NCI-H1092 treated with DMSO at 0.1 percent for 48 hours (cell line): ENCODE measurements at regions not wholly inside any gene's neighbourhood (a gene's known extent, or its start where the extent isn't known, plus 50 kb on each side); places are given as distances from the start of the nearest gene placed in this dataset.
"Not testable (repeated sequence)": the region's sequence is repeated elsewhere in the genome, so short reads cannot be mapped to it uniquely, and the experiment has no call there.

ENCODE experiments used
- DNase-seq: peaks from one replicate; lab custom pipeline; 2025; lab: John Stamatoyannopoulos, UW

- DNase-seq: no peak
Measured at GRCh38 chr6:74953708-74954107, 252.1 kb downstream of the COL12A1 start.

GRCh38 chr6:74946961-74947360 is 258.9 kb downstream of the COL12A1 start:
- DNase-seq: no peak

GRCh38 chr6:74942130-74942529 is 263.7 kb downstream of the COL12A1 start:
- DNase-seq: no peak

- DNase-seq: no peak
Measured at GRCh38 chr6:74941424-74941823, 264.4 kb downstream of the COL12A1 start.

- DNase-seq: no peak
Measured at GRCh38 chr6:74939721-74940620, 265.9 kb downstream of the COL12A1 start.

GRCh38 chr6:74939151-74939708 is 266.6 kb downstream of the COL12A1 start:
- no peak for DNase-seq

GRCh38 chr6:74937936-74938335 is 267.9 kb downstream of the COL12A1 start:
- DNase-seq: no peak

GRCh38 chr6:74936886-74937285 is 269.0 kb downstream of the COL12A1 start:
- no peak for DNase-seq

GRCh38 chr6:74932232-74932888 is 273.5 kb downstream of the COL12A1 start:
- DNase-seq: no peak

GRCh38 chr6:74931558-74931957 is 274.3 kb downstream of the COL12A1 start:
- no peak for DNase-seq

GRCh38 chr6:74928203-74928602 is 277.6 kb downstream of the COL12A1 start:
- no peak for DNase-seq

GRCh38 chr6:74927299-74927698 is 278.6 kb downstream of the COL12A1 start:
- no peak for DNase-seq

GRCh38 chr6:74925683-74926082 is 280.2 kb downstream of the COL12A1 start:
- no peak for DNase-seq

GRCh38 chr6:74914888-74915287 is 291.0 kb downstream of the COL12A1 start:
- no peak for DNase-seq

GRCh38 chr6:74912234-74912633 is 293.6 kb downstream of the COL12A1 start:
- DNase-seq: no peak

- DNase-seq: no peak
Measured at GRCh38 chr6:74902846-74903245, 303.0 kb downstream of the COL12A1 start.

- DNase-seq: no peak
Measured at GRCh38 chr6:74902089-74902488, 303.8 kb downstream of the COL12A1 start.

- no peak for DNase-seq
Measured at GRCh38 chr6:74901576-74901975, 304.3 kb downstream of the COL12A1 start.

GRCh38 chr6:74899416-74899815 is 306.4 kb downstream of the COL12A1 start:
- DNase-seq: no peak

- no peak for DNase-seq
Measured at GRCh38 chr6:74892091-74892490, 313.8 kb downstream of the COL12A1 start.

- no peak for DNase-seq
Measured at GRCh38 chr6:74891349-74891831, 314.5 kb downstream of the COL12A1 start.

- DNase-seq: no peak
Measured at GRCh38 chr6:74889635-74890034, 316.2 kb downstream of the COL12A1 start.

GRCh38 chr6:74888741-74889140 is 317.1 kb downstream of the COL12A1 start:
- DNase-seq: not testable (repeated sequence)
